ENCODE measurements at regions not wholly inside any gene's neighbourhood (a gene's known extent, or its start where the extent isn't known, plus 50 kb on each side); places are given as distances from the start of the nearest gene placed in this dataset.
"Not testable (repeated sequence)": the region's sequence is repeated elsewhere in the genome, so short reads cannot be mapped to it uniquely, and the experiment has no call there.

DNA sequence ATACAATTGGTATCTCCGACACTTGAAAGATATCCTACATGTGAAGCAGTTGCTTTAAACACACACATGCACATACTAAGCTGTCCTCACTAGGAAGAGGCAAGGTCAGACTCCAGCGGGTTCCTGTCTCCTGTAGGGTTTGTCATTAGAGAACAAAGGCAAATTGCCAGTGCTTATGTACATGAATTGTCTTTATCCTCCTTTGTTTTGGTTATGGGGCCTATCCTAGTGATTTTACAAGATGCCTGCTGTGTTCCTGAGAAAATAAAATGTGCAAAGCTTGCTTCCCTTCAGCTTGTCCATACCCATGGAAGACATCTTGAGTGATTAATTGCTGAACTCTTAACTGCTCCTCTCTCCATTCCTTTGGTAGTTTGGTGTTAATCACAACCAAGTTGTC, 86.7 kb upstream of the SLC39A10 start:
- no peak for DNase-seq

DNA sequence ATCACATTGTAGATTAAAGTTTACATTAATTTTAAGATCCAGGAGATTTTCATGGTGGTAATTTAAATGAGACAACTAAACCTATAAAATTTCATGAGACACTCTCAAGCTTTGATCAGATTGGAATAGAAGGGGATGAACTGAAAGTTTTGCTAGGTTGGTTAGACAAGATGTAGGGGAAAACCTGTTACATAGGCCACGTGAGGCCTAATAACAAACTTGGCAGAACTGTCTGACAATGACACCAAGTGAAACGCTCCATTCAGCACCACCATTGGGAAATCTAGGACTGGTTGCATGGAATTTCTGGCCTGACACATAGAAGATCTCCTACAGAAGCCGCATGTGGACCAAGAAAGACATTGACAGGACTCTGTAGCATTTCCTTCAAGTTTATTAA, 87.8 kb upstream of the SLC39A10 start:
- DNase-seq, result no peak

DNA sequence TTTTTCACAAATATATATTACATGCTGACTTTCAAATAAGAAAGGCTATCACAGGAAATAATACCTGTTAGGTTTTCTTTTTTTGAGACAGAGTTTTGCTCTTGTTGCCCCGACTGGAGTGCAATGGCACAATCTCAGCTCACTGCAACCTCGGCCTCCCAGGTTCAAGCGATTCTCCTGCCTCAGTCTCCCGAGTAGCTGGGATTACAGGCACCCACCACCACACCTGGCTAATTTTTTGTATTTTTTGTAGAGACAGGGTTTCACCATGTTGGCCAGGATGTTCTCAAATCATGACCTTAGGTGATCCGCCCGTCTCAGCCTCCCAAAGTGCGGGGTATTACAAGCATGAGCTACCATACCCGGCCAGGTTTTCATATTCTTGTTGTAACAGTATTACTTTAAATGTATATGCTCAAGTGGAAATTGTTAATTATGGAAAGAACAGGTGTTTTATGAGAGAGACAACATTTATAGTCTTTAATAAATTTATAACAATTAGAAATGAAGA, 92.3 kb upstream of the SLC39A10 start:
- DNase-seq, result not testable (repeated sequence)

DNA sequence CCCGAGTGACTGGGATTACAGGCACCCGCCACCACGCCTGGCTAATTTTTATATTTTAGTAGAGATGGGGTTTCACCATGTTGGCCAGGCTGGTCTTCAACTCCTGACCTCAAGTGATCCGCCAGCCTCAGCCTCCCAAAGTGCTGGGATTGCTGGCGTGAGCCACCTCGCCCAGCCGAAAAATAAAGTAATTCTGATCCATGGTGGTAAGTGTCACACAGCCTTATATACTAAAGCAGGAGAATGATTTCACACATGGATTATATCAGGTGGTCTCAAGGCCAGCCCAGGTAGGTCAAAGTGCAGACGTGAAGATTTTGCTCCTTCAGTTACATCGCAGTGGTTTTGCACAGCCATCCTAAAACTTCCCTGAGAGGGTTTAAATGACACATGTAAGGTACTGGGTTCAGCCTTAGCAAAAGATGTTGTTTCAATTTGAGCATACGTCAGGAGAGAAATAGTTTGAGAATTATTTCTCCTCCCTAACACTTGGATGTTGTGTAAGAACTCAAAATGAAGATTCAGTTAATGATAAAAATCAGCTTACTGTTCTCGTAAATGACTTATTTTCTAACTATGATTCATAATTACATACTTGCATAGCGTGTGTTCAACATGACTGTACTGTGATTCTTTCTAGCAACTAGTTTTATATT, 93.0 kb upstream of the SLC39A10 start:
- DNase-seq, result no peak

DNA sequence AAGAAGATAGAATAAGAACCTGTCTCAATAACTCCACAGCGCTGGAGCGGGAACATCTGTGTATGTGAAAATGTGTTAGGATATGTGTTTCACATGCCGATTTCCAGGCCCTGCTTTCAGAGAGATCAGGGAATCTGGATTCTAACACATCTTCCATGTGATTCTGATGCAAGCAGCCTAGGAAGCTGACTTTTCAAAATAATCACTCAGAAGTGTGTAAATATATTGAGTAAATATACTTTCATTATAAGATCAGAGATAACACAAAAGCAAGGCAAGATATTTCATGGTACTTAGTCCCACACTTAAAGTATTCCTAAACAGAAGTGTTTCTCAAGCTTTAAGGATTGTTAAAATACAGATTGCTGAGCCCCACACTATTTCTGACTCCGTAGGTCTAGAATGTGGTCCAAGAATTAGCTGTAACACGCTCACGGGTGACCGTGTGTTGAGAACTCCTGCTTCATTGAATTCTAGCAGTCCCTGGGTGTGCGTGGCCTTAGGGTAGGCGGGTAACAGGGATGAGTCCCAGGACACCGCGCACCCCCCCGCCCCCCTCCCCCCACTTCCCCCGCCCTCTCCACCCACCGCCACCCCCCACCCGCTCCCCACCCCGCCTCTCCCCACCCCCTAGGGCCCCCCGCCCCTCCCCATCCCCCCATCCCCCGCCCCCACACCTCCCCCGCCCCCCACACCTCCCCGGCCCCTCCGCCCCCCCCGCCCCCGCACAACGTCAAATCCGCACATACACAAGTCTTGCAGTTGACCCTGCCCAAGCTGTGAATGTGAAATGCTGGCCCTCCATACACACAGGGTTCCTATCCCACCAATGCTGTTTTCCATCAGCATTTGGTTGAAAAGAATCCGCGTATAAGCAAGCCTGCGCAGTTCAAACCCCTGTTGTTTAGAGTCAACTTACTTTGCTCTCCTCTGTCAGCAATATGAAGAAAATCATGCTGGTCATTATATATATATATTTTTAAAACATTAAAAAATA, 94.2 kb upstream of the SLC39A10 start:
- no peak for DNase-seq

DNA sequence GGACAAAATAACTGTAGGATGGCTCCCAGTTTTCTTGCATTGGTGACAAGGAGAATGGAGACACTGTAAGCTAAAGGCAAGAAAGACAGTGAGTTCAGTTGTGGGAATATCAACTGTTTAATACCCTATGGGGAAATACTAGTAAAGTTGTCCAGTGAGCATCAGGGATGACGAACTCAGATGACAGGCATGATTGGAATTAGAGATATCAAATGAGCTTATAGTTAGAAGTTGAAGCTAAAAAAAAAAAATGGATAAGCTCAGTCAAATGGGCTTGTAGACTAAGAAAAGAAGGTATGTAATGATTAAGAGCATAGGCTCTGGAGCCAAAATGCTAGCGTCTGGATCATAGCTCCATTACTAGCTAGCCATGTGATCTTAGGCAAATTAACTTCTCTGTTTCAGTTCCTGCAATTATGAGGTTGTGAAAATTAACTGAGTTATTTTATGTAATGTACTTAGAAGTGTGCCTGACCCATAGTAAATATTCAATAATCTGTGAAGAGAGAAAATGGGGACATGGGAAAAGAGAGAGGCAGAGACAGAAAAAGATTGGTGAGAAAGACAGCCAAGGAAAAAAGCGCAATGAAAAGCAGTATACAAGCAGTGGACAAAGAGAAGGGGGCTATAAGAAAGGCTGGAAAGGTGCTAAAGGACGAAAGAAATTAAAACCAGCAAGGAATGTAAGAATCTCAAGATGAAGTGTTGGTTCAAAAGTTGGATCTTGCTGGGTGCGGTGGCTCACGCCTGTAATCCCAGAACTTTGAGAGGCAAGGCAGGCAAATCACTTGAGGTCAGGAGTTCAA, 95.7 kb upstream of the SLC39A10 start:
- no peak for DNase-seq

DNA sequence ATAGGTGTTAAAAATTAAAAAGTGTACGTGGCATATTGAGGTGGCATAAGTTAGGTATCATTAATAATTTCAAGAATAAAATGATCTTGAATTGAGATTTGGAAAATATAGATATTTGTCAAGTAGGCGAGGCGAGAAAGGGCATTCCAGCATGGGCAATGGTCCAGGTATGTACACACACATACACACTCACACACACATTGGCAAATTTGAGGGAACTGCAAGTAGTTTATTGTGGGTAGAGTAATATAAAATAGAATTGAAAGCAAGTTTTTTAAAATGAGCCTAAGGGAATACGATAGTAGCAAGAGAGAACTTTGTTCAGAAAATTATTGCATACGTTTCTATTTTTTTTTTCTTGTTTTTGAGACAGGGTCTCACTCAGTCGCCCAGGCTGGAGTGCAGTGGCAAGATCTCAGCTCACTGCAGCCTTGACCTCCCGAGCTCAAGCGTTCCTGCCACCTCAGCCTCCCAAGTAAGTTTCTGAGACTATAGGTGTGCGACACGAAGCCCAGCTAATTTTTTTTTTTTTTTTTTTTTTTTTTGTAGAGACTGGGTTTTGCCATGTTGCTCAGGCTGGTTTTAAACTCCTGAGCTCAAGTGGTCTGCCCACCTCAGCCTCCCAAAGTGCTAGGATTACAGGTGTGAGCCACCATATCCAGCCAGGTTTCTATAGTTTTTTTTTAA, 96.7 kb upstream of the SLC39A10 start:
- DNase-seq, result no peak

DNA sequence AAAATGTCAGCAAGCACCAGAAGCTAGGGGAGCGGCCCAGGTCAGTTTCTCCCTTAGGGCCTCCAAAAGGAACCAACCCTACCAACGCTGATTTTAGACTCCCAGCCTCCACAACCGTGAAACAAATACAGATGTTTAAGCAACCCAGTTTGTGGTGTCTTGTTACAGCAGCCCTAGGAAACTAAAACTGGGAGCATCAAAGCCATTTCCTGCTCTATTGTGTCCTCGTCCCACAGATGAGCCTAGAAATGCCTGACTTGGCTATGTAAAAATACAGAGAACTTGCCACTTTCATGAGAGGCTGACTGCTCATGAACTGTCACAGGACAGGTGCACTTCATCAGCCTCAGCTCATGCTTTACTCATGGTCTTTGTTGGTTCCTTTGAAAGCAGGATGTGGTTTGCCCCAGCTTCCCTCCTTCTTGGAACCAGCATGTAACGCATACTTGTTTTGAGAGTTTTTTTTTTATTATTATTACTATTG, 97.6 kb upstream of the SLC39A10 start:
- peak; percentile 42 to 83 for DNase-seq

DNA sequence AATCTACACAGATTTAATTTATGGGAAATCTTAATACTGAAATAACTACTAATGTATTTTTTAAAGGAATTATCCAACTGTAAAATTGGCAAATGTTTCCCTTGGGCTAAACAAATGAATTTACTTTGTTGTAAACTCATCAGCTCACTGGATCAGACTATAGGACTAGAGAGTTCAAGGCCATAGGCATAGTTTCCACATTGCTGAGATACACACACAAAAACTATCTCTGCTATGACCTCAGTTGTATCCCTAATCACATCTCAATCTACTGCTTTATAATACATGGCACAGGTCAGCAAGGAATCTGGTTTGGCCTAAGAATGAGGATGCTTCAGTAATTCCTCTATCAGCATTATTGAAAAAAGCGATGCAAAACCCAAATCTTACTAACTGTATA, 101.1 kb upstream of the SLC39A10 start:
- no peak for DNase-seq

DNA sequence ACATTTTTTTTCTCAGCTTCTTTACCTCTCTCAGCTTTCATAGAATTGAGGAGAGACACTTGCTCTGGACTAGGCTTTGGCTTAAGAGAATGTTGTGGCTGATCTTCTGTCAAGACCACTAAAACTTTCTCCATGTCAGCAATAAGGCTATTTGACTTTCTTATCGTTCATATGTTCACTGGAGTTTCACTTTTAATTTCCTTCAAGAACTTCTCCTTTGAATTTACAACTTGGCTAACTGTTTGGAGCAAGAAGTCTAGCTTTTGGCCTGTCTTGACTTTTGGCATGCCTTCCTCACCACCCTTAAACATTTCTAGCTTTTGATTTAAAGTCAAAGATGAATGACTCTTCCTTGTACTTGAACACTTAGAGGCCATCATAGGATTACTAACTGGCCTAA, 104.4 kb upstream of the SLC39A10 start:
- no peak for DNase-seq

DNA sequence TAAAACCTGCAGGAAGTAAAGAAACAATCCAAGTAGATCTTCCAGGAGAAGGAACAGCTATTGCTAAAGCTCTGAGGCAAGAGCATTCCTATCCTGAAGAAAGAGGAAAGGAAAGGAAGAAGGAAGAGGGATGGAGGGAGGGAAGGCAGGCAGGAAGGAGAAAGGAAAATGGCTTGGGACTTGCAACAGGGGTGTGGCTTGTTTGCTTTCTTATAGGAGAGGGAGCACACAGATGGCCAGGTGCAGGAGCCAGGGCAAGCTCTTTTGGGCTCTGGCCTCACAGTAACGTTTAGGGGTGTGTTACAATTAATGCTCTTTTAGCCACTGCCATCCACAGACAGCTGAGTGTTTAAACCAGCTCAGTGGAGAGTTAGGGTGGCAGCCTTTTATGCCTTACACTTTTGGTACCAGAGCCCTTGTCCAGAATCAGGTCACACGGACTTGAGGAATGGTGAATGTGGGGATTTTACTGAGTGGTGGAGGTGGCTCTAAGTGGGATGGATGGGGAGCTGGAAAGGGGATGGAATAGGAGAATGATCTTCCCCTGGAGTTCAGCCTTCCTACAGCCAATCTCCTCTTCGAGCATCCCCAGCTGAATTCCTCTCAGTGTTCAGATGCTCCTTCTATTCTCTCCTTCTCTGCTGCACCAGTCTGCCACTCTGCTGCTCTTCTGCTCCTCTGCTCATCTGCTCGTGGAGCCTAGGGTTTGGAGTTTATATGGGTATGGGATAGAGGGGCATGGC, 108.7 kb upstream of the SLC39A10 start:
- DNase-seq, result no peak

DNA sequence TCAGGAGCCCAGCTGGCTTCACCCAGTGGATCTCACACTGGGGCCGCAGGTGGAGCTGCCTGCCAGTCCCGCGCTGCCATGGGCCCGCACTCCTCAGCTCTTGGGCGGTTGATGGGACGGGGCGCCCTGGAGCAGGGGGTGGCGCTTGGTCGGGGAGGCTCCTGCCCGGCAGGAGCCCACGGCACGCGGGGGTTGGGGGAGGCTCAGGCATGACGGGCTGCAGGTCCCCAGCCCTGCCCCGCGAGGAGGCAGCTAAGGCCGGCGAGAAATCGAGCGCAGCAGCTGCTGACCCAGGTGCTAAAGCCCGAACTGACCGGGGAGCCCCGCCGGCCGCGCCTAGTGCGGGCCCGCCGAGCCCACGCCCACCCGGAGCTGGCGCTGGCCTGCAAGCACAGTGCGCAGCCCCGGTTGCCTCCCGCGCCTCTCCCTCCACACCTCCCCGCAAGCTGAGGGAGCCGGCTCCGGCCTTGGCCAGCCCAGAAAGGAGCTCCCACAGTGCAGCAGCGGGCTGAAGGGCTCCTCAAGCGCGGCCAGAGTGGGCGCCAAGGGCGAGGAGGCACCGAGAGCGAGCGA, 109.7 kb upstream of the SLC39A10 start:
- DNase-seq, result not testable (repeated sequence)

DNA sequence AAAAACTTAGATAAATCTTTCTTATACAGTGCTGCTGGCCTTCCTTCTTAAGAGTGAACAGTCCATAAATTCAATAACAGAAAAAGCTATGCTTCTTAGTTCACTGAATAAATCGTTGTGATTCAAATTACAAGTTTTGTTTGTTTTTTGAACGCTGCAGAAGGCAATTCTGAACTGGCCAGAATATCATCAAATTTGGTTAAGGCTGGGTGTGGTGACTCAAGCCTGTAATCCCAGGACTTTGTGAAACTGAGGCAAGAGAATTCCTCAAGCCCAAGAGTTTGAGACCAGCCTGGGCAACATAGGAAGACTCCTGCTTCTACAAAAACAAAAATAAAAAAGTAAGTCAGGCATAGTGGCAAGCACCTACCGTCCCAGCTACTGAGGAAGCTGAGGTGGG, 111.2 kb upstream of the SLC39A10 start:
- DNase-seq, result no peak

DNA sequence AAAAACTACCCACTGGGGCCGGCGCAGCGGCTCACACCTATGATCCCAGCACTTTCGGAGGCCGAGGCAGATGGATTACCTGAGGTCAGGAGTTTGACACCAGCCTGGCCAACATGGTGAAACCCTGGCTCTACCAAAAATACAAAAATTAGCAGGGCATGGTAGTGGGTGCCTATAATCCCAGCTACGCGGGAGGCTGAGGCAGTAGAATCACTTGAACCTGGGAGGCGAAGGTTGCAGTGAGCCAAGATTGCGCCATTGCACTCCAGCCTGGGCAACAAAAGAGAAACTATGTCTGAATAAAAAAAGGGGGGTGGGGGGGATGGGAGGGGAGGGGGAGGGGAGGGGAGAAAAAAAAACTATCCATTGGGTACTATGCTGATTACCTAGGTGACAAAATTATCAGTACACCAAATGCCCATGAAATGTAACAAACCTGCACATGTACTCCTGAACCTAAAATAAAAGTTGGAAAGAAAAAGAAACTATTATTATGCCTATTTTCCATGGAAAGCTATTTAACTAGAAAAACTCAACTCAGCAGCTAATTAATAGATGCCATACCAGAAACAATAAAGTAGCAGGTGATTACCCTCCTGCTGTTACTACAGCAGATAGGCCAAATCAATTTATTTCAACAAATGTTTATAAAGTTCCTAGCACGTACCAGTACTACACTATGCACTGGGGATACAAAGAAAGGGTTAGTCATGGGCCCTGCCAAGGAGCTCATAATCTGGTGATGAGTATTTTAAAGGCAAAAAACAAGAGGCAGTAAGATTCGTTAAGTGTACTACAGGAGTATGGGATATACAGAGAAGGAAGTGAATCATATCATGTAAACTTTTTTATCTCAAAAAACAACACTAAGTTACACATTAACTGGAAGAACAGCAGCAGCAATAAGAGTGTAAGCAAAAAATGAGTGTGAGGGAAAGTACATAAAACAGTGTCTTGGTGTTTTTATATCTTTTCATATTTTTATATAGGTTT, 112.8 kb upstream of the SLC39A10 start:
- no peak for DNase-seq

DNA sequence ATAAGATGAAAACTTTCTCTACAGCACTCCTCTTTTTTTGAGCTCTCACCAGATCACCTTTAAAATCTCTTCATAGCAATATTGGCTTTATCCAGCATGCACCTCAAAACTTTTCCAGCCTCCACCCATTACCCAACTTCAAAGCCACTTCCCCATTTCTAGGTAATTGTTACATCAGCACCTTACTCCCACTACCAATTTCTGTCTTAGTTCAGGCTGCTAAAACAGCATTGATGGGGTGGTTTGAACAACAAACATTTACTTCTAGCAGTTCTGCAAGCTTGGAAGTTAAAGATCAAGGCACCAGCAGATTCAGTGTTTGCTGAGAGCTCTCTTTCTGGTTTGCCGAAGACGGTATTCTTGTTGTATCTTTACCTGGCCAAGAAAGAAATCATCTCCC, 114.0 kb upstream of the SLC39A10 start:
- no peak for DNase-seq

DNA sequence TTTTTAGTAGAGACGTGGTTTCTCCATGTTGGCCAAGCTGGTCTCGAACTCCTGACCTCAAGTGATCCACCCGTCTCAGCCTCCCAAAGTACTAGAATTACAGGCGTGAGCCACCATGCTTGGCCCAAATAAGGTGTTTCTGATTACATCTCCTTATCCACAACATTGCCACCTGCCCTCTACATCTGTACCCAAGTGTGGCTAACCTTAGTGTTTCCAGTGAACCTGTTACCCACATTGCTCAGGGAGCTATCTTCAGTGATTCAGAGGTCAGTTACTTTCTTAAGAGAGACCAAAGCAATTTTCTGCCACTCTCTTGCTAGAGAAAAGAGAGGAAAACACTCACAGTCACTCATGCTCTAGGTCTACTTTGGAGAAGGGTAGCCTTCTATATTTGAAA, 115.0 kb upstream of the SLC39A10 start:
- DNase-seq, result no peak

DNA sequence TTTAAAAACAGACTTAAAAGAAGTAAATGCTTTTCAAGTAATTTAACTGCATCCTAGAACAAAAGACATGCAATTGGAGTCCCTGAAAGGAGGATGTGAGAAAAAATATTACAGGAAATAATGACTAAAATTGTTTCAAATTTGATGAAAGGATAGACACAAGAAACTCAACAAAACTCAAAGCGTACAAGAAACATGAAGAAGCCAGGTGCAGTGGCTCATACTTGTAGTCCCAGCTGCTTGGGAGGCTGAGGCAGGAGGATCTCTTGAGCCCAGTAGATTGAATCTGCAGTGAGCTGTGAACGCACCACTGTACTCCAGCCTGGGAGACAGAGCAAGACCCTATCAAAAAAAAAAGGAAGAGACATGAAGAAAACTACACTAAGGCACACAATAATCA, 118.1 kb upstream of the SLC39A10 start:
- no peak for DNase-seq

DNA sequence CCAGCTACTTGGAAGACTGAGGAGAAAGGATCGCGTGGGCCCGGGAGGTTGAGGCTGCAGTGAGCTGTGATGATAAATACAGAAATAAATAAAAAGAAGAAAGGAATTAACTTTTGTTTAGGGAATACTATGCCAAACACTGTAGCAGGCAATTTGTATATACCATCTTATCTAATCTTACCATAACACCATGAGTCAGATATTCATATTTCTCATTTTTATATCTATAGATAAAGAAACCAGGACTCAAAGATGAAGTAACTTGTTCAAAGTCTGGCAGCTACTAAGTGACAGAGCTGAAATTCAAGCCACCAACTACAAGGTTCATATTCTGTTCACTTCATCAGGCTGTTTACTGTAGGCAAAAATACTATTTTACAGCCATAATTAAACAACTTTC, 119.2 kb upstream of the SLC39A10 start:
- no peak for DNase-seq

DNA sequence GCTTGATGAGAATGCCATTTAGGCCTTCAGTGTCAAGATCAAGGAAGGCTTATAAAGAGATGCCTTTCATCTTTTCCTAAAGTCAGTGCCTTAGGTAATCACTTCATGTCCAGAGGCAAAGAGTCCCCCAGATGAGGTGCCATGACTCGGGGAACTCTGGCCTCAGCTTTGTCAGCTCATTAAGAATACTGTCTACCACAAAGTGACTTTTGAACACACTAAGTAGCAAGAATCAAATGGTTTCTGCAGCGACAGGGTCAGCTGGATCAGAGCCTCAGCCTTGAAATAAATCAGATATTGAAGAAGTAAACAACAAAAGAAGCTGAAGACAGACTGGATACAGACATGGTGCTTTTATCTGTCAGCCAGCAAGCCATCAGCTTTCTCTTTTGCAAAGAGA, 120.1 kb upstream of the SLC39A10 start:
- no peak for DNase-seq
